Uterus (tissue), 3 donors: ENCODE measurements at regions not wholly inside any gene's neighbourhood (a gene's known extent, or its start where the extent isn't known, plus 50 kb on each side); places are given as distances from the start of the nearest gene placed in this dataset.

Experiments
- DNase-seq, 2 donors: peaks; one replicate each; pipeline ENCODE4 v3.0.0-alpha.2; 2019 to 2020
- H3K27ac ChIP-seq, 2 donors: fragments of 200-600 bp; sonication (generic); 1 replicate in 1 of 2; 2 replicates in 1 of 2; pipeline ENCODE4 v1.5.1; 2016 to 2018
- H3K27me3 ChIP-seq, 2 donors: fragments of 200-600 bp; sonication (generic); one replicate each; pipeline ENCODE4 v1.5.1; 2018 to 2019; ENCODE audit warnings: control low read depth in 1 of 2
- H3K36me3 ChIP-seq, 2 donors: fragments of 200-600 bp; sonication (generic); one replicate each; pipeline ENCODE4 v1.5.1; 2019; ENCODE audit warnings: control low read depth in 1 of 2
- H3K4me1 ChIP-seq, 2 donors: fragments of 200-600 bp; sonication (generic); one replicate each; pipeline ENCODE4 v1.5.1; 2018 to 2019; ENCODE audit warnings: control low read depth in 1 of 2
- H3K4me3 ChIP-seq, 2 donors: fragments of 200-600 bp; sonication (generic); 1 replicate in 1 of 2; 2 replicates in 1 of 2; pipeline ENCODE4 v1.5.1; 2018 to 2019; ENCODE audit warnings: mild to moderate bottlenecking in 1 of 2
- H3K9me3 ChIP-seq, 2 donors: fragments of 200-600 bp; sonication (generic); one replicate each; pipeline ENCODE4 v1.5.1; 2019; ENCODE audit warnings: control low read depth in 1 of 2
- POLR2A ChIP-seq, 2 donors: fragments of 450-650 bp; IDR thresholded peaks; one replicate each; pipeline ENCODE4 v1.6.1; 2016; ENCODE audit warnings: antibody characterized with exemption in 2 of 2, mild to moderate bottlenecking in 1 of 2, moderate library complexity in 1 of 2
- intact Hi-C: fragments of 100-400 bp; cut with DNase I; formaldehyde crosslinking; loops from one replicate; pipeline ENCODE4 v1.15.1; 2023; ENCODE audit warnings: low total_unique reads
- TF ChIP-seq, protein P1 (sequence below), 4 experiments: fragments of 200-600 bp in 2 of 4; fragments of 450-650 bp in 2 of 4; sonication (generic) in 2 of 4; IDR thresholded peaks; one replicate each; pipeline ENCODE4 v1.5.1; 2016 to 2019; ENCODE audit warnings: antibody characterized with exemption in 4 of 4, mild to moderate bottlenecking in 2 of 4, moderate library complexity in 1 of 4
- donor health status: DM: yes; HTN: yes; CAD: no.

DNA sequence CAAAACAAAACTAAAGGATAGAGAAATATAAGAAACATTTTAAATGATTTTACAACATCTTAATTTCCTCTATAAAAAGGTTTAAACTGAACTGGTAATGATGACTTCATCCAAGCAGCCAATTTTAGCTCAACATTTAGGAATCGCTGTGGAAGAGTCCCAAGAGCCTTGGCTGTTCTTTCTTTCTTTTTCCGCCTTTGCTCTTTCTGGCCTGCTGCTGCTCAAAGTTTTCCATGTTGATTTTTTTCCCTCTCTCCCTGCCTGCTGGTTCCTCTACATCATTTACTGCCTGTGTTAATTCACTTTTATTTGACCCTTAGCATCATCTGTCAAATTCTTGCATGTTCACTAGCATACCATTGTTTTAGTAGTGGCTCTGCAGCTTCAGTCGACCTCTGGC is 146.9 kb downstream of the EVX1 start:
- H3K27me3 ChIP-seq = no peaks in the 10 kb centered on the region
- intact Hi-C loops = no loop called here
- TF ChIP-seq, protein P1, sequence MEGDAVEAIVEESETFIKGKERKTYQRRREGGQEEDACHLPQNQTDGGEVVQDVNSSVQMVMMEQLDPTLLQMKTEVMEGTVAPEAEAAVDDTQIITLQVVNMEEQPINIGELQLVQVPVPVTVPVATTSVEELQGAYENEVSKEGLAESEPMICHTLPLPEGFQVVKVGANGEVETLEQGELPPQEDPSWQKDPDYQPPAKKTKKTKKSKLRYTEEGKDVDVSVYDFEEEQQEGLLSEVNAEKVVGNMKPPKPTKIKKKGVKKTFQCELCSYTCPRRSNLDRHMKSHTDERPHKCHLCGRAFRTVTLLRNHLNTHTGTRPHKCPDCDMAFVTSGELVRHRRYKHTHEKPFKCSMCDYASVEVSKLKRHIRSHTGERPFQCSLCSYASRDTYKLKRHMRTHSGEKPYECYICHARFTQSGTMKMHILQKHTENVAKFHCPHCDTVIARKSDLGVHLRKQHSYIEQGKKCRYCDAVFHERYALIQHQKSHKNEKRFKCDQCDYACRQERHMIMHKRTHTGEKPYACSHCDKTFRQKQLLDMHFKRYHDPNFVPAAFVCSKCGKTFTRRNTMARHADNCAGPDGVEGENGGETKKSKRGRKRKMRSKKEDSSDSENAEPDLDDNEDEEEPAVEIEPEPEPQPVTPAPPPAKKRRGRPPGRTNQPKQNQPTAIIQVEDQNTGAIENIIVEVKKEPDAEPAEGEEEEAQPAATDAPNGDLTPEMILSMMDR (IDR thresholded peaks at IDR 0.05) = no peak
- TF ChIP-seq POLR2A (IDR thresholded peaks at IDR 0.05) = no peak
- peak; percentile 34 to 54 for DNase-seq
- no peaks in the 10 kb centered on the region for H3K9me3 ChIP-seq
- no peaks in the 10 kb centered on the region for H3K4me1 ChIP-seq
- peak overlapping the region; percentile 84 to 92 for H3K27ac ChIP-seq
- H3K4me3 ChIP-seq = no peak overlapping the region
- H3K36me3 ChIP-seq = no peaks in the 10 kb centered on the region

DNA sequence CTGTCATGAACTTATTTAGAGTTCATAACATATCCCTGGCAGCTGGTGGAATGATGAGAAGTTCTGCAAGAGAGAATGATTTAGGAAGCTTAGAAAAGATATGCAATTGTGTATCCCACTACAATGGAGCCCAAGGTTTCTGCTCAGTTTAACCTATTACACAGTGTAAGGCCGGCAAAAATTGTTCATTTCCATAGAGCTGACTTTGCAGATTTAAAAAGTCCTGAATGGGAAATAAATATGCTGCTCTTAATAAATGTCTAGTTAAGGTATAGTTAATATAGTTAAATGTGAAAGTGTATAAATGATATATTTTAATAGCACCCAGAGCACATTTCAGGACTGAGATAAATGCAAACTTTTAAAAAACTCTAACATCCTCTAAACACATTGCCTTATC is 149.9 kb downstream of the EVX1 start:
- Histone ChIP-seq H3K27ac (peak overlapping the region in 1 of 2 donors; percentile 92), H3K4me1 (no peaks in the 10 kb centered on the region), H3K36me3 (no peaks in the 10 kb centered on the region), H3K4me3 (no peak overlapping the region), H3K27me3 (no peaks in the 10 kb centered on the region), H3K9me3 (no peaks in the 10 kb centered on the region)
- TF ChIP-seq, protein P1 (IDR thresholded peaks at IDR 0.05) = no peak
- TF ChIP-seq POLR2A (IDR thresholded peaks at IDR 0.05) = no peak
- intact Hi-C loops = no loop called here
- no peak for DNase-seq

DNA sequence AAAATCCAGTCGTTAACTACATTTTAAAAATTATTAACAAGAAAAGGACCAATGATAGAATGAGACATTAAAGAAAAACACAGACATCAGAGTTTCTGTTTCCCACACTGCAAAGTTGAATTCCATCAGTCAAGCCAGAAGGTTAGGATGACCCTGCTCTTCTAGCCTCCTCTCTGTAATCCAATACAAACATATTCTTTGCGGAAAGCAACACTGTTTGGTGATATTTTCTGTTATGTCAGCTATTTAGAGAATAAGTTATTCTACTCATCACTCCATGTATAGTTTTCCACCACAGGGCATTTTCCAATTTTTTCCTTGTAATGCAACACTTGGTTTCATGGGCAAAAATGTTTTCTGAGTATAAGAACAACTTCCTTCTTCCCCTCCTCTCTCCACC is 152.3 kb downstream of the EVX1 start:
- DNase-seq = no peak
- intact Hi-C loops = no loop called here
- Histone ChIP-seq H3K36me3 (no peaks in the 10 kb centered on the region), H3K9me3 (no peaks in the 10 kb centered on the region), H3K4me1 (peaks cover 0 to 4% of the 10 kb centered on the region in 2 donors), H3K4me3 (no peak overlapping the region), H3K27me3 (no peaks in the 10 kb centered on the region), H3K27ac (peak overlapping the region; percentile 53 to 92)
- TF ChIP-seq, protein P1 (IDR thresholded peaks at IDR 0.05) = no peak
- TF ChIP-seq POLR2A (IDR thresholded peaks at IDR 0.05) = no peak

DNA sequence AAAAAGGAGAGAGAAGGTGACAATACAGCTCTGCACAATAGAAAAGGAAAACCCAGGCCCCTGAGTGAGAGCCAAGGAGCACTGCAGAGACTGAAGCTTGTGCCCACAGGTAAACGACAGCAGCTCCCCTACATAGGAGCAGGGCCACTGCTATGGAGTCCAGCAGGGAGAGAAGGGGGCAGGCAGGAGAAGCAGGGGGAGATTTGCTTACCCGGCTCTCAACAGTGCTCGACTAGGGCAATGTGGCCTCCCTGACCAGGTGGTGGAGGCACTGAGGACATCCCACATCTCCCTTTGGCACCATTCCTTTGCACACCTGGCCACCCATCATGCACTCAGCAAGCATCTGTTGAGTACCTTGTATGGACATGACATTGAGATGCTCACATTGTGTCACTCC is 153.0 kb downstream of the EVX1 start:
- Histone ChIP-seq H3K4me3 (no peak overlapping the region), H3K27me3 (no peaks in the 10 kb centered on the region), H3K36me3 (no peaks in the 10 kb centered on the region), H3K27ac (peak overlapping the region; percentile 53 to 92), H3K4me1 (peaks cover 0 to 4% of the 10 kb centered on the region in 2 donors), H3K9me3 (no peaks in the 10 kb centered on the region)
- intact Hi-C loops = no loop called here
- no peak for DNase-seq
- no peak for TF ChIP-seq POLR2A (IDR thresholded peaks at IDR 0.05)
- TF ChIP-seq, protein P1 (IDR thresholded peaks at IDR 0.05) = no peak

DNA sequence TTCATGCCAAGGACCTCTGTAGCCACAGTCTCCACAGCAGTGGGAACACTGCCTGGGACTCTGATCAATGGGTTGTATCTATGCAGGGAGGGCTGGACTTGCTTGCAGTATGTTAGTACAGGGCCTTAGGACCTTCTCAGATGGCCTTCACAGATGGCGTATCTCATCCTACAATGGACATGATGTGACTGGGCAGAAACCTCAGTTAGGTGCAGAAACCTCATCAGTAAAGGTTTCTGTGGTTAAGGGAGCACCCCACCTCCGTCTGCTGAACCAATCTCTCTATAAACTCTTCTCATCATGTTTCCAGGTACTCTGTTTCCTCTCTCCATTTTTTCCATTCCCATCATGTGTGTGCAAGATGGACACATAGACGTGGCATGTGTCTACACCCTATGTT is 154.9 kb downstream of the EVX1 start:
- Histone ChIP-seq H3K36me3 (no peaks in the 10 kb centered on the region), H3K27me3 (no peaks in the 10 kb centered on the region), H3K27ac (no peak overlapping the region), H3K4me1 (peaks cover 0 to 4% of the 10 kb centered on the region in 2 donors), H3K9me3 (no peaks in the 10 kb centered on the region), H3K4me3 (no peak overlapping the region)
- intact Hi-C loops = no loop called here
- DNase-seq = no peak
- TF ChIP-seq, protein P1 (IDR thresholded peaks at IDR 0.05) = no peak
- no peak for TF ChIP-seq POLR2A (IDR thresholded peaks at IDR 0.05)
